A549 (cell line): ENCODE measurements at regions not wholly inside any gene's neighbourhood (a gene's known extent, or its start where the extent isn't known, plus 50 kb on each side); places are given as distances from the start of the nearest gene placed in this dataset.

Experiments used
- ATAC-seq, 2 experiments: fragments of 200-7000 bp in 1 of 2; fragments of >200 bp in 1 of 2; cut with Nextera tagmentation in 1 of 2; cut with Tn5 transposase in 1 of 2; 3 replicates each; pipeline versions ENCODE4 v1.8.0 to v1.9.1; 2018 to 2020; ENCODE audit warnings: mild to moderate bottlenecking in 1 of 2, moderate library complexity in 1 of 2
- CTCF ChIA-PET: fragments of 300-600 bp; sonication (Branson Sonifier 250); formaldehyde crosslinking; extraction: SDS; loops from one replicate; lab custom pipeline; 2021; ENCODE audit warnings: antibody characterized with exemption, inconsistent platforms; lab: Yijun Ruan, JAX
- POLR2A ChIA-PET: fragments of 350-600 bp; formaldehyde crosslinking; extraction: SDS; loops from one replicate; lab custom pipeline; 2021; ENCODE audit warnings: antibody characterized with exemption, inconsistent platforms; lab: Yijun Ruan, JAX
- DNase-seq, 2 experiments: peaks; one replicate each; pipeline versions ENCODE4 v3.0.0 to v3.0.0-alpha.2; 2011 to 2016; ENCODE audit warnings: low read depth in 1 of 2, low spot score in 1 of 2
- FAIRE-seq: peaks from 2 replicates; lab custom pipeline; 2011; peaks lifted over from hg19 to GRCh38; lab: Jason Lieb, UNC
- H3K27ac ChIP-seq, 2 experiments: fragments of >200 bp; sonication (Bioruptor Twin); formaldehyde crosslinking; 3 replicates each; pipeline ENCODE4 v1.5.1; 2016 to 2017
- H3K4me1 ChIP-seq: fragments of >200 bp; sonication (Bioruptor Twin); formaldehyde crosslinking; 3 replicates; pipeline ENCODE4 v1.6.1; 2016
- H3K4me2 ChIP-seq: fragments of >200 bp; sonication (Bioruptor Twin); formaldehyde crosslinking; 3 replicates; pipeline ENCODE4 v1.6.1; 2016
- H3K4me3 ChIP-seq: fragments of >200 bp; sonication (Bioruptor Twin); formaldehyde crosslinking; 3 replicates; pipeline ENCODE4 v1.5.1; 2016
- H3K9me3 ChIP-seq: fragments of >200 bp; sonication (Bioruptor Twin); formaldehyde crosslinking; 3 replicates; pipeline ENCODE4 v1.6.1; 2016
- BCL3 ChIP-seq: fragments of >200 bp; sonication (Bioruptor Twin); formaldehyde crosslinking; IDR thresholded peaks from 3 replicates; pipeline ENCODE4 v1.6.1; 2016
- BHLHE40 ChIP-seq: IDR thresholded peaks from 2 replicates; pipeline ENCODE4 v1.6.1; 2012; ENCODE audit warnings: low read depth, low read length, inconsistent platforms
- CBX8 ChIP-seq: fragments of 200-600 bp; sonication (generic); IDR thresholded peaks from 2 replicates; pipeline ENCODE4 v1.6.1; 2016
- CEBPB ChIP-seq, 2 experiments: fragments of >200 bp in 1 of 2; sonication (Bioruptor Twin) in 1 of 2; formaldehyde crosslinking in 1 of 2; IDR thresholded peaks; 2 replicates each; pipeline ENCODE4 v1.6.1; 2012 to 2016
- CTCF ChIP-seq: fragments of >200 bp; sonication (Bioruptor Twin); formaldehyde crosslinking; IDR thresholded peaks from 3 replicates; pipeline ENCODE4 v1.5.1; 2016
- E2F6 ChIP-seq: IDR thresholded peaks from 2 replicates; pipeline ENCODE4 v1.6.1; 2012; ENCODE audit warnings: low read depth, borderline replicate concordance
- EHF ChIP-seq: fragments of 250-450 bp; sonication (Bioruptor Pico); IDR thresholded peaks from 2 replicates; pipeline ENCODE4 v1.5.0; 2020; ENCODE audit warnings: mild to moderate bottlenecking
- EP300 ChIP-seq, 2 experiments: fragments of >200 bp; sonication (Bioruptor Twin); formaldehyde crosslinking; IDR thresholded peaks; 2 replicates in 1 of 2; 3 replicates in 1 of 2; pipeline ENCODE4 v1.6.1; 2016 to 2017
- ESRRA ChIP-seq: fragments of 150-350 bp; IDR thresholded peaks from 2 replicates; pipeline ENCODE4 v1.6.1; 2014; ENCODE audit warnings: mild to moderate bottlenecking, low read length, borderline replicate concordance
- HES2 ChIP-seq: fragments of >200 bp; sonication (Bioruptor Twin); formaldehyde crosslinking; IDR thresholded peaks from 2 replicates; pipeline ENCODE4 v1.6.1; 2016
- HOXB13 ChIP-seq: fragments of 250-450 bp; sonication (Bioruptor Pico); IDR thresholded peaks from 2 replicates; pipeline ENCODE4 v1.5.0; 2020; ENCODE audit warnings: low read depth, mild to moderate bottlenecking, moderate library complexity
- HOXB5 ChIP-seq: fragments of 250-450 bp; sonication (Bioruptor Pico); IDR thresholded peaks from 2 replicates; pipeline ENCODE4 v1.5.0; 2020; ENCODE audit warnings: mild to moderate bottlenecking, moderate library complexity
- KDM1A ChIP-seq: fragments of 200-600 bp; sonication (generic); IDR thresholded peaks from 2 replicates; pipeline ENCODE4 v1.6.1; 2016; ENCODE audit warnings: low read depth, mild to moderate bottlenecking
- NR3C1 ChIP-seq: fragments of >200 bp; sonication (Bioruptor Twin); formaldehyde crosslinking; IDR thresholded peaks from 3 replicates; pipeline ENCODE4 v1.6.1; 2017
- PBX3 ChIP-seq: IDR thresholded peaks from 2 replicates; pipeline ENCODE4 v1.6.1; 2012
- PHF8 ChIP-seq: fragments of 200-600 bp; sonication (generic); IDR thresholded peaks from 2 replicates; pipeline ENCODE4 v1.6.1; 2016; ENCODE audit warnings: low read depth, mild to moderate bottlenecking, antibody characterized with exemption, moderate library complexity, borderline replicate concordance
- POLR2A ChIP-seq: IDR thresholded peaks from 2 replicates; pipeline ENCODE4 v1.6.1; 2012; ENCODE audit warnings: mild to moderate bottlenecking, low read length
- POLR2AphosphoS2 ChIP-seq: conservative IDR thresholded peaks from 2 replicates; pipeline ENCODE4 v1.6.1; 2012; ENCODE audit warnings: low read length, improper control_type of control experiment, inconsistent platforms
- RAD21 ChIP-seq, 2 experiments: fragments of >200 bp in 1 of 2; sonication (Bioruptor Twin) in 1 of 2; formaldehyde crosslinking in 1 of 2; IDR thresholded peaks in 1 of 2; conservative IDR thresholded peaks in 1 of 2; 2 replicates in 1 of 2; 3 replicates in 1 of 2; pipeline ENCODE4 v1.6.1; 2012 to 2018; ENCODE audit warnings: inconsistent platforms in 1 of 2
- TFCP2L1 ChIP-seq: fragments of 250-450 bp; sonication (Bioruptor Pico); IDR thresholded peaks from 2 replicates; pipeline ENCODE4 v1.5.0; 2021; ENCODE audit warnings: mild to moderate bottlenecking
- TP53 ChIP-seq: fragments of 250-450 bp; sonication (Bioruptor Pico); IDR thresholded peaks from 2 replicates; pipeline ENCODE4 v1.5.0; 2021; ENCODE audit warnings: mild to moderate bottlenecking, moderate library complexity
- ZSCAN20 ChIP-seq: fragments of 250-450 bp; sonication (Bioruptor Pico); IDR thresholded peaks from 2 replicates; pipeline ENCODE4 v1.8.0; 2022; ENCODE audit warnings: mild to moderate bottlenecking, moderate library complexity
- WGBS: methylation state at CpG from one replicate; pipeline ENCODE4 v1.1.6; 2017; ENCODE audit errors: missing lambda C conversion rate; 5-methylcytosine and 5-hydroxymethylcytosine counted together

GRCh38 chrX:500481-501010 lies 113.8 kb upstream of the PPP2R3B start:
- DNase-seq (no peak), FAIRE-seq (no peak)
- no peak overlapping the region for H3K27ac ChIP-seq
- H3K4me3 ChIP-seq = no peak overlapping the region
- POLR2A ChIA-PET = no interaction called here
- no peaks in the 10 kb centered on the region for H3K4me1 ChIP-seq
- no peaks in the 10 kb centered on the region for H3K9me3 ChIP-seq
- TF ChIP-seq POLR2AphosphoS2 (no peak), KDM1A (no peak), ZSCAN20 (CRISPR knock-in tag) (no peak), TFCP2L1 (no peak), BCL3 (no peak), HES2 (no peak), PHF8 (no peak), POLR2A (no peak), EP300 (IDR thresholded peaks at IDR 0.05) (no peak)
- TF ChIP-seq, all 56 proteins: peak for 0
- CTCF ChIA-PET = no interaction called here
- no peak overlapping the region for H3K4me2 ChIP-seq
- 71% methylated on average over 27 of the region's 31 CpGs for WGBS
- ATAC-seq = no peak

DNA sequence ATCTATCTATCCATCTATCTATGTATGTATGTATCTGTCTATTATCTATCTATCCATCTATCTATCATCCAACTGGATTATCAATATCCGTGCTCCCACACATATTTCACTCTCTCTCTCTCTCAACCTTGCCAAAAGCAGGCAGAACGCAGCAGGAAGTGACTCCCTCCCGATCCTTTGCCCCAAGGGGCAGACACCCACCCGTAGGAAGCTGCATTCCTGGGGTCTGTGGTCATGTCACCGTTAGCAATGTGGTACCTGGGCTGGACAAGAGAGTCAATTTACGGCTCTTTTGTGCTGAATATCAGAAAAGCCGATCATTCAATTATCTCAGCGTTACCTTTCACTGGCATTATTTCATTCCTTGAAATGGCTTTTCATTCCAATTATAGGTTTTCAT lies 119.6 kb upstream of the PPP2R3B start:
- Histone ChIP-seq H3K4me3 (no peak overlapping the region), H3K4me2 (no peak overlapping the region), H3K4me1 (no peaks in the 10 kb centered on the region), H3K27ac (no peak overlapping the region), H3K9me3 (0 out of 3 replicates have a peak, but pooled peaks cover 4% of the 10 kb centered on the region)
- no peak for TF ChIP-seq HOXB13
- TF ChIP-seq EHF (CRISPR knock-in tag) = no peak
- TF ChIP-seq NR3C1 = no peak
- no peak for TF ChIP-seq RAD21 (conservative IDR thresholded peaks at IDR 0.05 in 1 of 2, IDR thresholded peaks at IDR 0.05 in 1 of 2)
- TF ChIP-seq HOXB5 (CRISPR knock-in tag) = no peak
- no peak for TF ChIP-seq CEBPB (IDR thresholded peaks at IDR 0.05)
- no peak for TF ChIP-seq CBX8
- TF ChIP-seq TP53 = no peak
- no peak for TF ChIP-seq PHF8
- no peak for TF ChIP-seq ZSCAN20 (CRISPR knock-in tag)
- TF ChIP-seq CTCF = no peak
- no peak for TF ChIP-seq PBX3
- no peak for TF ChIP-seq BHLHE40
- no peak for TF ChIP-seq ESRRA
- TF ChIP-seq E2F6 = no peak
- ChIA-PET POLR2A (no interaction called here), CTCF (no interaction called here)
- WGBS = 22% methylated on average over 8 of the region's 8 CpGs
- FAIRE-seq (no peak), ATAC-seq (no peak), DNase-seq (no peak)
